Neural progenitor cell (in vitro differentiated cells): ENCODE measurements at regions not wholly inside any gene's neighbourhood (a gene's known extent, or its start where the extent isn't known, plus 50 kb on each side); places are given as distances from the start of the nearest gene placed in this dataset.

Experiments
- EZH2 ChIP-seq: fragments of 200-600 bp; sonication (generic); IDR thresholded peaks from 2 replicates; pipeline ENCODE4 v1.6.1; 2017; ENCODE audit warnings: antibody characterized with exemption, mild to moderate bottlenecking, moderate library complexity
- EZH2phosphoT487 ChIP-seq: fragments of 200-600 bp; sonication (generic); IDR thresholded peaks from 2 replicates; pipeline ENCODE4 v1.6.1; 2017; ENCODE audit warnings: antibody characterized with exemption
- TF ChIP-seq, protein P1 (sequence below): fragments of 200-600 bp; sonication (generic); IDR thresholded peaks from 2 replicates; pipeline ENCODE4 v1.5.1; 2017; ENCODE audit warnings: antibody characterized with exemption, mild to moderate bottlenecking

DNA sequence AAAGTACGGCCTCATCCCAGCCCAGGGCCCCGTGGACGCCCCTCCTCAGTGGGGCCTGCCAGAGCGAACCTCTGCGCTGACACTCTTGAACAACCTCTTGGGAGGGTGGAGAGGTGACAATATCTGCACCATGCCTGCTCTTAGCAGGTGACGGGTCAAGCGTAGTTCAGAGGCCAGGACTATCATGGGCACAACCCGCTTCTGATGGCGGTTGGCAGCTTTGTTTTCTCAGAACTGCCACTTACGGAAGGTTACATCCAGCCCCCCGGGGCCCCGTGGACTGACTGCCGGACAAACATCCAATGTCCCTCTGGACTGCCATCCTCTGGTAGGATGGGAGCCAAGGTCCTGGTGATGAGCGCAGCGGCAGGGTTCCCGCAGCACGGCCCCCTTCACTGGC is 91.1 kb downstream of the TUBA3C start:
- TF ChIP-seq, protein P1, sequence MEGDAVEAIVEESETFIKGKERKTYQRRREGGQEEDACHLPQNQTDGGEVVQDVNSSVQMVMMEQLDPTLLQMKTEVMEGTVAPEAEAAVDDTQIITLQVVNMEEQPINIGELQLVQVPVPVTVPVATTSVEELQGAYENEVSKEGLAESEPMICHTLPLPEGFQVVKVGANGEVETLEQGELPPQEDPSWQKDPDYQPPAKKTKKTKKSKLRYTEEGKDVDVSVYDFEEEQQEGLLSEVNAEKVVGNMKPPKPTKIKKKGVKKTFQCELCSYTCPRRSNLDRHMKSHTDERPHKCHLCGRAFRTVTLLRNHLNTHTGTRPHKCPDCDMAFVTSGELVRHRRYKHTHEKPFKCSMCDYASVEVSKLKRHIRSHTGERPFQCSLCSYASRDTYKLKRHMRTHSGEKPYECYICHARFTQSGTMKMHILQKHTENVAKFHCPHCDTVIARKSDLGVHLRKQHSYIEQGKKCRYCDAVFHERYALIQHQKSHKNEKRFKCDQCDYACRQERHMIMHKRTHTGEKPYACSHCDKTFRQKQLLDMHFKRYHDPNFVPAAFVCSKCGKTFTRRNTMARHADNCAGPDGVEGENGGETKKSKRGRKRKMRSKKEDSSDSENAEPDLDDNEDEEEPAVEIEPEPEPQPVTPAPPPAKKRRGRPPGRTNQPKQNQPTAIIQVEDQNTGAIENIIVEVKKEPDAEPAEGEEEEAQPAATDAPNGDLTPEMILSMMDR, result no peak
- TF ChIP-seq EZH2 (no peak), EZH2phosphoT487 (no peak)
